IMR-90 (cell line): ENCODE measurements at regions not wholly inside any gene's neighbourhood (a gene's known extent, or its start where the extent isn't known, plus 50 kb on each side); places are given as distances from the start of the nearest gene placed in this dataset.

Experiments used
- ATAC-seq: fragments of 200-7000 bp; cut with Tn5 transposase; 2 replicates; pipeline ENCODE4 v1.9.1; 2020; ENCODE audit warnings: low read depth, mild to moderate bottlenecking, moderate library complexity
- BruUV-seq: library from RNA; stranded (reverse); fragments of 400-500 nt; replicated peaks from 2 replicates; lab custom pipeline; 2021; lab: Mats Ljungman, UMichigan
- CTCF ChIA-PET: fragments of 300-600 bp; formaldehyde crosslinking; extraction: SDS; loops from one replicate; lab custom pipeline; 2021; ENCODE audit warnings: antibody characterized with exemption; lab: Yijun Ruan, JAX
- POLR2A ChIA-PET: fragments of 300-600 bp; sonication (Branson Sonifier 250); formaldehyde crosslinking; loops from one replicate; lab custom pipeline; 2022; ENCODE audit warnings: antibody characterized with exemption; ENCODE audit not compliant: unreplicated experiment; lab: Charles Lee
- DNase-seq: peaks from one replicate; pipeline ENCODE4 v3.0.0; 2013
- H2AFZ ChIP-seq: replicated peaks from 2 replicates; pipeline ENCODE3; 2013; ENCODE audit warnings: low read length, mild to moderate bottlenecking; ENCODE audit not compliant: poor library complexity
- H2AK5ac ChIP-seq: 2 replicates; pipeline ENCODE4 v1.6.1; 2013; ENCODE audit warnings: low read depth, low read length, inconsistent platforms
- H2AK9ac ChIP-seq: replicated peaks from 2 replicates; pipeline ENCODE3; 2013; ENCODE audit warnings: mild to moderate bottlenecking, low read depth, low read length, moderate library complexity; ENCODE audit not compliant: poor library complexity
- H2BK120ac ChIP-seq: 2 replicates; pipeline ENCODE4 v1.6.1; 2013; ENCODE audit warnings: low read depth, low read length, inconsistent platforms
- H2BK15ac ChIP-seq: 3 replicates; pipeline ENCODE4 v1.6.1; 2013; ENCODE audit warnings: low read depth, low read length, inconsistent platforms
- H2BK20ac ChIP-seq: 2 replicates; pipeline ENCODE4 v1.6.1; 2013; ENCODE audit warnings: low read depth, mild to moderate bottlenecking, inconsistent platforms, low read length, moderate library complexity
- H2BK5ac ChIP-seq: 2 replicates; pipeline ENCODE4 v1.6.1; 2013; ENCODE audit warnings: mild to moderate bottlenecking, low read depth, low read length, inconsistent platforms; ENCODE audit not compliant: poor library complexity, severe bottlenecking
- H3K14ac ChIP-seq: replicated peaks from 2 replicates; pipeline ENCODE4 v1.6.1; 2013; ENCODE audit warnings: low read depth, low read length, inconsistent platforms
- H3K18ac ChIP-seq: 2 replicates; pipeline ENCODE4 v1.6.1; 2013; ENCODE audit warnings: low read depth, low read length, control low read depth
- H3K23ac ChIP-seq: 2 replicates; pipeline ENCODE4 v1.6.1; 2013; ENCODE audit warnings: low read depth, low read length, inconsistent platforms
- H3K27ac ChIP-seq: 2 replicates; pipeline ENCODE4 v1.5.1; 2013; ENCODE audit warnings: mild to moderate bottlenecking, control low read depth, low read length; ENCODE audit not compliant: insufficient read depth
- H3K27me3 ChIP-seq: 2 replicates; pipeline ENCODE4 v1.6.1; 2013; ENCODE audit warnings: low read length; ENCODE audit not compliant: control insufficient read depth, insufficient read depth
- H3K36me3 ChIP-seq: 2 replicates; pipeline ENCODE4 v1.6.1; 2013; ENCODE audit warnings: low read length, mixed read lengths; ENCODE audit not compliant: control insufficient read depth, insufficient read depth
- H3K4ac ChIP-seq: 2 replicates; pipeline ENCODE4 v1.6.1; 2013; ENCODE audit warnings: low read depth, low read length, inconsistent platforms
- H3K4me1 ChIP-seq: 2 replicates; pipeline ENCODE4 v1.6.1; 2013; ENCODE audit warnings: low read length, mixed read lengths; ENCODE audit not compliant: control insufficient read depth, insufficient read depth
- H3K4me2 ChIP-seq: 2 replicates; pipeline ENCODE4 v1.6.1; 2013; ENCODE audit warnings: low read depth, mild to moderate bottlenecking, control low read depth, low read length, moderate library complexity
- H3K4me3 ChIP-seq: 2 replicates; pipeline ENCODE4 v1.5.1; 2013; ENCODE audit warnings: low read depth, mild to moderate bottlenecking, control low read depth, low read length, moderate library complexity; ENCODE audit not compliant: insufficient read depth
- H3K56ac ChIP-seq: 2 replicates; pipeline ENCODE4 v1.6.1; 2013; ENCODE audit warnings: low read length, inconsistent platforms; ENCODE audit not compliant: insufficient read depth; ENCODE audit errors: extremely low read depth
- H3K79me1 ChIP-seq, 2 experiments: 2 replicates each; pipeline ENCODE4 v1.6.1; 2013; ENCODE audit warnings: low read length in 2 of 2, inconsistent platforms in 1 of 2, low read depth in 1 of 2
- H3K9ac ChIP-seq: 2 replicates; pipeline ENCODE4 v1.6.1; 2013; ENCODE audit warnings: low read depth, low read length, control low read depth
- H3K9me1 ChIP-seq: 2 replicates; pipeline ENCODE4 v1.6.1; 2013; ENCODE audit warnings: low read length, inconsistent platforms; ENCODE audit not compliant: insufficient read depth
- H3K9me3 ChIP-seq: 2 replicates; pipeline ENCODE4 v1.6.1; 2013; ENCODE audit warnings: low read length; ENCODE audit not compliant: control insufficient read depth, insufficient read depth
- H4K20me1 ChIP-seq: 2 replicates; pipeline ENCODE4 v1.6.1; 2013; ENCODE audit warnings: low read length, inconsistent platforms; ENCODE audit not compliant: insufficient read depth
- H4K5ac ChIP-seq: 2 replicates; pipeline ENCODE4 v1.6.1; 2013; ENCODE audit warnings: mild to moderate bottlenecking, low read depth, low read length, control low read depth
- H4K8ac ChIP-seq, 2 experiments: 2 replicates each; pipeline ENCODE4 v1.6.1; 2013; ENCODE audit warnings: low read depth in 2 of 2, low read length in 2 of 2, control low read depth in 1 of 2, inconsistent platforms in 1 of 2
- H4K91ac ChIP-seq: 2 replicates; pipeline ENCODE4 v1.6.1; 2013; ENCODE audit warnings: low read depth, low read length, inconsistent platforms; ENCODE audit not compliant: insufficient read depth
- CEBPB ChIP-seq: IDR thresholded peaks from 2 replicates; pipeline ENCODE4 v1.6.1; 2012; ENCODE audit warnings: low read depth, low read length, improper control_type of control experiment
- CHD1 ChIP-seq: IDR thresholded peaks from 2 replicates; pipeline ENCODE4 v1.6.1; 2012; ENCODE audit warnings: low read depth, low read length, improper control_type of control experiment
- FOS ChIP-seq: fragments of 150-350 bp; IDR thresholded peaks from 2 replicates; pipeline ENCODE4 v1.6.1; 2016; ENCODE audit warnings: low read depth, low read length
- MAFK ChIP-seq: IDR thresholded peaks from 2 replicates; pipeline ENCODE4 v1.6.1; 2012; ENCODE audit warnings: low read depth, low read length, improper control_type of control experiment
- MAZ ChIP-seq: IDR thresholded peaks from 2 replicates; pipeline ENCODE4 v1.6.1; 2012; ENCODE audit warnings: low read depth, mild to moderate bottlenecking, low read length, improper control_type of control experiment, moderate library complexity, borderline replicate concordance
- NFE2L2 ChIP-seq: fragments of 150-350 bp; IDR thresholded peaks from 2 replicates; pipeline ENCODE4 v1.6.1; 2016; ENCODE audit warnings: low read depth, mild to moderate bottlenecking, low read length
- POLR2A ChIP-seq: IDR thresholded peaks from 2 replicates; pipeline ENCODE4 v1.6.1; 2012; ENCODE audit warnings: mild to moderate bottlenecking, low read depth, low read length
- RCOR1 ChIP-seq: IDR thresholded peaks from 2 replicates; pipeline ENCODE4 v1.6.1; 2012; ENCODE audit warnings: mild to moderate bottlenecking, low read length, improper control_type of control experiment; ENCODE audit not compliant: insufficient replicate concordance
- RFX5 ChIP-seq: IDR thresholded peaks from 2 replicates; pipeline ENCODE4 v1.8.0; 2012; ENCODE audit warnings: low read depth, mild to moderate bottlenecking, low read length, moderate library complexity
- SMC3 ChIP-seq: fragments of 150-350 bp; IDR thresholded peaks from 2 replicates; pipeline ENCODE4 v1.6.1; 2016; ENCODE audit warnings: low read depth, mild to moderate bottlenecking, antibody characterized with exemption, low read length, moderate library complexity
- dilution Hi-C: fragments of 300-500 bp; cut with HindIII; formaldehyde crosslinking; loops from one replicate; pipeline ENCODE4 v1.14.3; 2018; ENCODE audit warnings: low sequenced_read_pairs; ENCODE audit not compliant: unreplicated experiment
- in situ Hi-C: fragments of 300-500 bp; cut with MboI; formaldehyde crosslinking; loops from 3 replicates; pipeline ENCODE4 v1.14.3; 2019; ENCODE audit warnings: low sequenced_read_pairs, inconsistent platforms, mixed read lengths
- intact Hi-C: fragments of 100-400 bp; cut with micrococcal nuclease; formaldehyde crosslinking; loops from 2 replicates; pipeline ENCODE4 v1.10.0; 2022
- TF ChIP-seq, protein P1 (sequence below): conservative IDR thresholded peaks from 2 replicates; pipeline ENCODE4 v1.5.1; 2012; ENCODE audit warnings: mild to moderate bottlenecking, low read depth, low read length, improper control_type of control experiment
- TF ChIP-seq, protein P2 (sequence below): fragments of 150-350 bp; IDR thresholded peaks from 2 replicates; pipeline ENCODE4 v1.6.1; 2016; ENCODE audit warnings: low read depth, mild to moderate bottlenecking, low read length, moderate library complexity, borderline replicate concordance

DNA sequence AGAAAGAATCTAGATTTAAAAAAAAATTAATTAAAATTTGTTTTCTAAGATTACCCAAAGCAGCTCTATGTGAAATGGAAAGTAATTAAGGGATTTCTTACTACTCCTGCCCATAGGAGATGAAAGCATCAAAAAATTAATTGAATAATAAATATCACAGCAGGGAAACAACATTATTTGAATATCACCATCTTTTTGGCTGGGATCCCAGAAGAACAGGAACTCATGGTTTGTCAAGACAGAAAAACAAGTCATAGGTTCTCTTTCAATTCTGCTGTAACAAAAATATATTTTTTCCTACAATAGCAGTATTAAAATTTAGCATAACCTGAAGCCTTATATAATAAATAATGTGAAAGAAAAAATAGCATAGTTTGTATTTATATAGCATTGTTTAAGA lies 1713.4 kb downstream of the NCAM2 start:
- dilution Hi-C loops: no loop called here
- H3K4me1 ChIP-seq: no peaks in the 10 kb centered on the region
- no peak overlapping the region for H2BK20ac ChIP-seq
- no peaks in the 10 kb centered on the region for H3K36me3 ChIP-seq
- H3K27me3 ChIP-seq: no peaks in the 10 kb centered on the region
- intact Hi-C loops: no loop called here
- no peak overlapping the region for H3K14ac ChIP-seq
- H3K9me3 ChIP-seq: peaks cover 12% of the 10 kb centered on the region
- no peak overlapping the region for H4K8ac ChIP-seq
- no peak overlapping the region for H3K23ac ChIP-seq
- H4K20me1 ChIP-seq: no peaks in the 10 kb centered on the region
- no peak overlapping the region for H2AK5ac ChIP-seq
- no peak overlapping the region for H2BK15ac ChIP-seq
- CTCF ChIA-PET: no interaction called here
- H3K9me1 ChIP-seq: no peaks in the 10 kb centered on the region
- H3K79me1 ChIP-seq: no peaks in the 10 kb centered on the region
- H2BK5ac ChIP-seq: no peak overlapping the region
- H3K4ac ChIP-seq: no peak overlapping the region
- no peak overlapping the region for H3K4me3 ChIP-seq
- no TSS peak for BruUV-seq
- H2AFZ ChIP-seq: no peak overlapping the region
- ATAC-seq: no peak
- H3K4me2 ChIP-seq: no peak overlapping the region
- no peak overlapping the region for H3K9ac ChIP-seq
- H3K56ac ChIP-seq: no peak overlapping the region
- no peak overlapping the region for H3K27ac ChIP-seq
- no peak overlapping the region for H2BK120ac ChIP-seq
- in situ Hi-C loops: no loop called here
- no peak overlapping the region for H4K91ac ChIP-seq
- TF ChIP-seq NFE2L2 (no peak), RCOR1 (no peak), RFX5 (no peak), SMC3 (no peak), FOS (no peak), CEBPB (no peak), MAFK (no peak), MAZ (no peak), POLR2A (no peak), CHD1 (no peak)
- TF ChIP-seq, protein P1, sequence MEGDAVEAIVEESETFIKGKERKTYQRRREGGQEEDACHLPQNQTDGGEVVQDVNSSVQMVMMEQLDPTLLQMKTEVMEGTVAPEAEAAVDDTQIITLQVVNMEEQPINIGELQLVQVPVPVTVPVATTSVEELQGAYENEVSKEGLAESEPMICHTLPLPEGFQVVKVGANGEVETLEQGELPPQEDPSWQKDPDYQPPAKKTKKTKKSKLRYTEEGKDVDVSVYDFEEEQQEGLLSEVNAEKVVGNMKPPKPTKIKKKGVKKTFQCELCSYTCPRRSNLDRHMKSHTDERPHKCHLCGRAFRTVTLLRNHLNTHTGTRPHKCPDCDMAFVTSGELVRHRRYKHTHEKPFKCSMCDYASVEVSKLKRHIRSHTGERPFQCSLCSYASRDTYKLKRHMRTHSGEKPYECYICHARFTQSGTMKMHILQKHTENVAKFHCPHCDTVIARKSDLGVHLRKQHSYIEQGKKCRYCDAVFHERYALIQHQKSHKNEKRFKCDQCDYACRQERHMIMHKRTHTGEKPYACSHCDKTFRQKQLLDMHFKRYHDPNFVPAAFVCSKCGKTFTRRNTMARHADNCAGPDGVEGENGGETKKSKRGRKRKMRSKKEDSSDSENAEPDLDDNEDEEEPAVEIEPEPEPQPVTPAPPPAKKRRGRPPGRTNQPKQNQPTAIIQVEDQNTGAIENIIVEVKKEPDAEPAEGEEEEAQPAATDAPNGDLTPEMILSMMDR: no peak
- TF ChIP-seq, protein P2, sequence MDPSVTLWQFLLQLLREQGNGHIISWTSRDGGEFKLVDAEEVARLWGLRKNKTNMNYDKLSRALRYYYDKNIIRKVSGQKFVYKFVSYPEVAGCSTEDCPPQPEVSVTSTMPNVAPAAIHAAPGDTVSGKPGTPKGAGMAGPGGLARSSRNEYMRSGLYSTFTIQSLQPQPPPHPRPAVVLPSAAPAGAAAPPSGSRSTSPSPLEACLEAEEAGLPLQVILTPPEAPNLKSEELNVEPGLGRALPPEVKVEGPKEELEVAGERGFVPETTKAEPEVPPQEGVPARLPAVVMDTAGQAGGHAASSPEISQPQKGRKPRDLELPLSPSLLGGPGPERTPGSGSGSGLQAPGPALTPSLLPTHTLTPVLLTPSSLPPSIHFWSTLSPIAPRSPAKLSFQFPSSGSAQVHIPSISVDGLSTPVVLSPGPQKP: no peak
- no peak overlapping the region for H2AK9ac ChIP-seq
- no peak overlapping the region for H3K18ac ChIP-seq
- no peak overlapping the region for H4K5ac ChIP-seq
- no peak for DNase-seq
- POLR2A ChIA-PET: no interaction called here
